Mucosa of descending colon (tissue), 3 donors: ENCODE measurements at regions not wholly inside any gene's neighbourhood (a gene's known extent, or its start where the extent isn't known, plus 50 kb on each side); places are given as distances from the start of the nearest gene placed in this dataset.

ENCODE experiments used
- ATAC-seq: fragments of 200-7000 bp; cut with Tn5 transposase; one replicate; pipeline ENCODE4 v1.9.1; 2020; ENCODE audit warnings: mild to moderate bottlenecking, moderate library complexity
- DNase-seq, 3 donors: peaks; one replicate each; pipeline ENCODE4 v3.0.0-alpha.2; 2020
- H3K36me3 ChIP-seq: fragments of 200-600 bp; one replicate; pipeline ENCODE4 v1.8.0; 2021; ENCODE audit warnings: low read depth, mild to moderate bottlenecking
- H3K4me1 ChIP-seq: fragments of 200-600 bp; one replicate; pipeline ENCODE4 v1.8.0; 2021; ENCODE audit warnings: low read depth, mild to moderate bottlenecking
- H3K4me3 ChIP-seq: fragments of 200-600 bp; one replicate; pipeline ENCODE4 v1.8.0; 2021; ENCODE audit warnings: mild to moderate bottlenecking
- H3K9me3 ChIP-seq: fragments of 200-600 bp; one replicate; pipeline ENCODE4 v1.8.0; 2021; ENCODE audit warnings: mild to moderate bottlenecking
- CTCF ChIP-seq: fragments of 200-600 bp; IDR thresholded peaks from one replicate; pipeline ENCODE4 v1.8.0; 2022; ENCODE audit warnings: antibody characterized with exemption, mild to moderate bottlenecking
- intact Hi-C, 2 donors: fragments of 100-400 bp; cut with DNase I in 1 of 2; cut with micrococcal nuclease in 1 of 2; formaldehyde crosslinking; loops; one replicate each; pipeline versions ENCODE4 v1.11.0 to v1.11.1; 2022; cut with DNase I, micrococcal nuclease
- donor health status: DM: no; HTN: no; CAD: no; lungs with moderate emphysema.
- donor health status: DM: no; HTN: no; CAD: no.
- donor health status: DM: no; HTN: yes; CAD: no.

DNA sequence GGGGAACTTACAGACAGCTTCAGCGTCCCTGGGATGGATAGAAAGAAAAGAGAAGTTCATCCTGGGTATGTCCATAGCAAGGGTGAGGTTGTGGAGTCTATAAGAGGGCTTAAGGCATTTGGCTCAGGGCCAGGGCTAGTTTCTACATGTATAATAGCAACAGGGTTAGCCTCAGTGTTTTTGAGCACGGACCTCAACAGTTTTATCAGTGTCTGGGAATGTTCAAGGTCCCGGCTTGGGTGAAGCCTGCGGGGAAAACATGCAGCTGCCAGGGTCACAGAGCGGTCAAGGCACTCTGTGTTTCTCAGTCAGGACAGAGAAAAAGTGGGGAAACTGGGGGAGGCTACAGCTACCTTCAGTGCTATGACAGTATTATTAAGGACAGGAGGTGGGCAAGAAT, 427.7 kb upstream of the HS6ST1 start:
- H3K36me3 ChIP-seq: no peaks in the 10 kb centered on the region
- ATAC-seq: no peak
- H3K9me3 ChIP-seq: no peaks in the 10 kb centered on the region
- TF ChIP-seq CTCF: no peak
- DNase-seq: no peak
- H3K4me1 ChIP-seq: no peaks in the 10 kb centered on the region
- intact Hi-C loops: no loop called here
- no peak overlapping the region for H3K4me3 ChIP-seq

DNA sequence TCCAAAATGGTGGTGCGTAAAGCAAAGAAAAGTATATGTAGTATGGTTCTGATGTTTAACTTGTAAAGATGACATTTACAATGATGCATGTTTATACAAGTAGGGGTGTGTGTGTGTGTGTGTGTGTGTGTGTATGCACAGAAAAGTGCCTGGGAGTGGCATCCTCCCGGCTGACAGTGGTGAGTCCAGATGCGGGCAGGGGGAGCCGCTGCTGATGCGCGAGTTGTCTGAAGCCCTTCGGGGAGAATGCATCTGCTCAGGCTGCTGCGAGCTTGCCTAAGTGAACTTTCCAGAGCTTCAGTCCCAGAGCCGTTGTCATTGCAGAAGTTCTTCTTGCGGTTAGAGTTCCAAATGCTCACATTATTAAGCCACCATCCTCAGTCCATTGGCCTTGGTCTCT, 429.7 kb upstream of the HS6ST1 start:
- DNase-seq: no peak
- Histone ChIP-seq H3K4me1 (no peaks in the 10 kb centered on the region), H3K4me3 (no peak overlapping the region), H3K36me3 (no peaks in the 10 kb centered on the region), H3K9me3 (no peaks in the 10 kb centered on the region)
- ATAC-seq: no peak
- intact Hi-C loops: no loop called here
- TF ChIP-seq CTCF: no peak

DNA sequence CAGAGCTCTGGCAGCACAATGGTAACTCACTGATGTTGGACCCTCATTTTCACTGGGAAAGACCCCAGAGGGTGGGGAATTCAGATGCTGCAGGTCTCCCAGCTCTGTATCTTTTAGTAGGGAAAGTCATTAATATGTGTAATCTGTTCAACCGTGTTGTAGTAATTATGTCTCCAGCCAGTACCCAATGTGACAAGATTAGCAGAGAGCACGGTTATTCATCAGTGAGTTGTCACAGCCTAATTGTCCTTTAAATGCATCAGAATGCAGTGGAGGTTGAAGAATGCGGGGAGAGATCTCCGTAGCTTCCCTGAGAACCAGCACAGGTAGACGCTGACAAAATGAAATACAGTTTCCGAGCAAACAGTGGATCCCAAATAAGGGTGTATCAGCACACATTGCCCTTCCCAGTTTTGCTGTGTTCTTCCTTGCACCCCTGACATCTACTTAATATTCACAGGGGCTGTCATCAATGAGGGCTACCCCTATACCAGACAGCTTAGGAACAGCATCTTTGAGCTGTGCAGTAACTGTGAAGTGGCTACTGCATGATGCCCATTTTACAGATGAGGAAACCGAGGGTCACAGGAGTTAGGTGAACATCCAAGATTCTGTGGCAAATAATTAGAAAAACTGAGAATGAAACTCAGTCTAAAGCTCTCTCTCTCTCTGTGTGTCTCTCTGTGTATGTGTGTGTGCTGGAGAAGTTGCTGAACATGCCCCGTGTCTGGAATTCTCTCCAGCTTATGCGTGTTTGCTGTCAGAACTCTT, 430.4 kb upstream of the HS6ST1 start:
- Histone ChIP-seq H3K36me3 (no peaks in the 10 kb centered on the region), H3K4me3 (no peak overlapping the region), H3K4me1 (no peaks in the 10 kb centered on the region), H3K9me3 (no peaks in the 10 kb centered on the region)
- ATAC-seq (no peak), DNase-seq (no peak)
- intact Hi-C loops: no loop called here
- TF ChIP-seq CTCF: no peak

DNA sequence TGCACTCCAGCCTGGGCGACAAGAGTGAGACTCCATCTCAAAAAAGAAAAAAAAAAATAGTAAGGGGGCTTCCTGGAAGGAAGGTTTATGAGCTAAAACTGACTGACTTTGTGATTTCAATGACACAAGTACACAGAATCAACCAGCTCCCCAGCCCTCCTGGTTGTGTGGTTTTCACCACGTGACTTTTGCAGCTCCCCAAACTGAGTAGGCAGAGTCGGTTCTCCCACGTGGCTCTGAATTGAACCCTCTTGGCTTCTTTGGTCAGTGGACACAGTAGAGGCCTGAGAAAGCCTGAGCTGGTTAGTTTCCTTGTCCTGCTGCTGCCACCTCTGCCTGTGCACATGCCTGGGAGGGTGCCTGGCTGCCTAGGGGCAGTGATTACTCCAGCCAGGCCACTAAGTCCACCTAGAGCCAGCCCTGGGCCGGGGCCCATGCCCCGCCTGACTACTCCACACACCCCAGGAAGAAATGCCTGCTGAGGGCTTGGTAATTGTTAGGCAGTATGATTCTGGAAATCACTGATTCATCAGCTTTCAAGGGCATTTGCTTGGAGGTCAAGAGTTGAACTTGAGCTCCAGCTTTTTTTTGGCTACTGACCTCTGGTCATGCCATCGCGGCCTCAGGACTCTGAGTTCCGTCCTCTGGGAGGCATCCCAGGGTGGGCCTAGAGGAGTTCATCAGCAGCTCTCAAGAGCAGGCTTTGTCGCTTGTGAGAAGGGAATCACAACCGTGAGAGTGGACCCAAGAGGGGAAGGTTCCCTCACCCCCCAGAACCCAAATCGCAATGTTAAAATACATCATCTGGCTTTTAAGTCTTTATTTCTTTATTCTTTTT, 431.9 kb upstream of the HS6ST1 start:
- Histone ChIP-seq H3K36me3 (no peaks in the 10 kb centered on the region), H3K4me1 (no peaks in the 10 kb centered on the region), H3K4me3 (no peak overlapping the region), H3K9me3 (no peaks in the 10 kb centered on the region)
- no peak for ATAC-seq
- TF ChIP-seq CTCF: no peak
- intact Hi-C loops: no loop called here
- DNase-seq: no peak

GRCh38 chr2:128751746-128752145, 433.1 kb upstream of the HS6ST1 start:
- no peak for TF ChIP-seq CTCF
- Histone ChIP-seq H3K4me3 (no peak overlapping the region), H3K9me3 (no peaks in the 10 kb centered on the region), H3K4me1 (no peaks in the 10 kb centered on the region), H3K36me3 (no peaks in the 10 kb centered on the region)
- intact Hi-C loops: no loop called here
- ATAC-seq (no peak), DNase-seq (no peak)
